HCT116 (cell line): ENCODE measurements at regions not wholly inside any gene's neighbourhood (a gene's known extent, or its start where the extent isn't known, plus 50 kb on each side); places are given as distances from the start of the nearest gene placed in this dataset.

Experiments
- ATAC-seq: fragments of 200-7000 bp; cut with Tn5 transposase; 2 replicates; pipeline ENCODE4 v1.9.1; 2020; ENCODE audit warnings: mild to moderate bottlenecking, moderate library complexity
- BruUV-seq: library from RNA; stranded (reverse); fragments of 400-500 nt; replicated peaks from 2 replicates; lab custom pipeline; 2021; lab: Mats Ljungman, UMichigan
- CTCF ChIA-PET: fragments of 300-600 bp; sonication (Branson Sonifier 250); formaldehyde crosslinking; loops from one replicate; lab custom pipeline; 2021; ENCODE audit warnings: antibody characterized with exemption; lab: Charles Lee
- POLR2A ChIA-PET: fragments of 300-600, 350-600 bp; sonication (Branson Sonifier 250); formaldehyde crosslinking; loops from one replicate; lab custom pipeline; 2021; ENCODE audit warnings: antibody characterized with exemption; lab: Charles Lee
- RAD21 ChIA-PET, 2 experiments: fragments of 300-600 bp; sonication (Branson Sonifier 250); formaldehyde crosslinking; loops; one replicate each; lab custom pipeline; 2023; ENCODE audit warnings: low total read pairs in 2 of 2; ENCODE audit not compliant: uncharacterized antibody in 2 of 2, unreplicated experiment in 2 of 2, low non-redundant PET in 1 of 2; lab: Charles Lee
- DNase-seq: peaks from one replicate; pipeline ENCODE4 v3.0.0-alpha.2; 2010; ENCODE audit warnings: low read depth, low spot score
- H2AFZ ChIP-seq: fragments of 200-600 bp; shearing (Covaris generic), sonication (generic); 2 replicates; pipeline ENCODE4 v1.6.1; 2017; ENCODE audit warnings: low read depth, mixed run types, mixed read lengths, antibody characterized with exemption, low read length; ENCODE audit not compliant: poor library complexity, severe bottlenecking
- H3K27ac ChIP-seq: 2 replicates; pipeline ENCODE4 v1.5.1; 2012; ENCODE audit warnings: low read depth, low read length
- H3K27me3 ChIP-seq: fragments of 200-600 bp; sonication (generic); 2 replicates; pipeline ENCODE4 v1.6.1; 2016; ENCODE audit warnings: mixed run types, low read length, mixed read lengths; ENCODE audit not compliant: insufficient read depth
- H3K36me3 ChIP-seq, 2 experiments: fragments of 200-500 bp in 1 of 2; fragments of 200-600 bp in 1 of 2; sonication (Bioruptor generic) in 1 of 2; sonication (generic) in 1 of 2; 2 replicates each; pipeline versions ENCODE4 v1.5.1 to v1.6.1; 2014 to 2016; ENCODE audit warnings: low read length in 2 of 2, inconsistent platforms in 1 of 2, mixed read lengths in 1 of 2, mixed run types in 1 of 2; ENCODE audit not compliant: insufficient read depth in 2 of 2, control insufficient read depth in 1 of 2
- H3K4me1 ChIP-seq, 2 experiments: fragments of 200-600 bp in 1 of 2; sonication (generic) in 1 of 2; 2 replicates each; pipeline versions ENCODE4 v1.5.1 to v1.6.1; 2012 to 2017; ENCODE audit warnings: low read length in 2 of 2, inconsistent platforms in 1 of 2, mild to moderate bottlenecking in 1 of 2, mixed read lengths in 1 of 2, mixed run types in 1 of 2, moderate library complexity in 1 of 2; ENCODE audit not compliant: insufficient read depth in 2 of 2, control insufficient read depth in 1 of 2
- H3K4me2 ChIP-seq: fragments of 200-600 bp; sonication (generic); 2 replicates; pipeline ENCODE4 v1.6.1; 2017; ENCODE audit warnings: mixed run types, low read length, mixed read lengths
- H3K4me3 ChIP-seq, 2 experiments: fragments of 200-600 bp in 1 of 2; sonication (generic) in 1 of 2; replicated peaks in 1 of 2; 2 replicates each; pipeline ENCODE4 v1.5.1; 2011 to 2016; ENCODE audit warnings: low read length in 2 of 2, control low read depth in 1 of 2, low read depth in 1 of 2, mild to moderate bottlenecking in 1 of 2, mixed read lengths in 1 of 2, mixed run types in 1 of 2
- H3K79me2 ChIP-seq: fragments of 200-600 bp; sonication (generic); 2 replicates; pipeline ENCODE4 v1.6.1; 2017; ENCODE audit warnings: mild to moderate bottlenecking, mixed run types, low read length, moderate library complexity, mixed read lengths; ENCODE audit not compliant: insufficient read depth
- H3K9ac ChIP-seq: fragments of 200-600 bp; sonication (generic); 2 replicates; pipeline ENCODE4 v1.6.1; 2016; ENCODE audit warnings: low read length, mixed read lengths
- H3K9me2 ChIP-seq: fragments of 200-600 bp; sonication (generic), shearing (Covaris generic); 2 replicates; pipeline ENCODE4 v1.6.1; 2017; ENCODE audit warnings: mixed run types, mild to moderate bottlenecking, moderate library complexity; ENCODE audit not compliant: insufficient read depth
- H3K9me3 ChIP-seq, 2 experiments: fragments of 200-500 bp in 1 of 2; fragments of 200-600 bp in 1 of 2; sonication (Bioruptor generic) in 1 of 2; sonication (generic) in 1 of 2; 2 replicates each; pipeline ENCODE4 v1.6.1; 2014 to 2017; ENCODE audit warnings: low read length in 2 of 2, mixed read lengths in 2 of 2, inconsistent platforms in 1 of 2, low read depth in 1 of 2, mild to moderate bottlenecking in 1 of 2, mixed run types in 1 of 2, moderate library complexity in 1 of 2; ENCODE audit not compliant: control insufficient read depth in 1 of 2, insufficient read depth in 1 of 2
- H4K20me1 ChIP-seq: fragments of 200-600 bp; sonication (generic), shearing (Covaris generic); 2 replicates; pipeline ENCODE4 v1.6.1; 2017; ENCODE audit warnings: mixed run types, mild to moderate bottlenecking, moderate library complexity; ENCODE audit not compliant: insufficient read depth
- CEBPB ChIP-seq: IDR thresholded peaks from 2 replicates; pipeline ENCODE4 v1.6.1; 2012; ENCODE audit warnings: low read depth
- EZH2 ChIP-seq: fragments of 200-600 bp; sonication (generic); IDR thresholded peaks from 2 replicates; pipeline ENCODE4 v1.6.1; 2017; ENCODE audit warnings: antibody characterized with exemption, mixed run types
- EZH2phosphoT487 ChIP-seq: fragments of 200-600 bp; IDR thresholded peaks from 2 replicates; pipeline ENCODE4 v1.6.1; 2018; ENCODE audit warnings: antibody characterized with exemption, borderline replicate concordance
- JUND ChIP-seq: IDR thresholded peaks from 2 replicates; pipeline ENCODE4 v1.6.1; 2012
- POLR2AphosphoS5 ChIP-seq: IDR thresholded peaks from 2 replicates; pipeline ENCODE4 v1.6.1; 2011; ENCODE audit warnings: mild to moderate bottlenecking, low read depth, low read length, moderate library complexity
- RAD21 ChIP-seq: IDR thresholded peaks from 2 replicates; pipeline ENCODE4 v1.6.1; 2012; ENCODE audit warnings: low read depth, mild to moderate bottlenecking
- SIN3A ChIP-seq: IDR thresholded peaks from 2 replicates; pipeline ENCODE4 v1.6.1; 2012; ENCODE audit warnings: low read depth
- YY1 ChIP-seq: IDR thresholded peaks from 2 replicates; pipeline ENCODE4 v1.6.1; 2011; ENCODE audit warnings: low read length, low read depth, moderate library complexity, mild to moderate bottlenecking; ENCODE audit not compliant: insufficient replicate concordance; ENCODE audit errors: extremely low read depth
- intact Hi-C: fragments of 100-400 bp; cut with micrococcal nuclease; formaldehyde crosslinking; loops from 2 replicates; pipeline ENCODE4 v1.10.0; 2022
- TF ChIP-seq, protein P1 (sequence below): IDR thresholded peaks from 2 replicates; pipeline ENCODE4 v1.6.1; 2012
- TF ChIP-seq, protein P2 (sequence below), 3 experiments: fragments of 200-600 bp in 1 of 3; sonication (generic) in 1 of 3; IDR thresholded peaks in 2 of 3; conservative IDR thresholded peaks in 1 of 3; 2 replicates each; pipeline ENCODE4 v1.5.1; 2012 to 2017; ENCODE audit warnings: low read depth in 2 of 3, low read length in 2 of 3, antibody characterized with exemption in 1 of 3, borderline replicate concordance in 1 of 3, control low read depth in 1 of 3, mild to moderate bottlenecking in 1 of 3, mixed read lengths in 1 of 3, mixed run types in 1 of 3, moderate library complexity in 1 of 3; ENCODE audit not compliant: insufficient read depth in 1 of 3

DNA sequence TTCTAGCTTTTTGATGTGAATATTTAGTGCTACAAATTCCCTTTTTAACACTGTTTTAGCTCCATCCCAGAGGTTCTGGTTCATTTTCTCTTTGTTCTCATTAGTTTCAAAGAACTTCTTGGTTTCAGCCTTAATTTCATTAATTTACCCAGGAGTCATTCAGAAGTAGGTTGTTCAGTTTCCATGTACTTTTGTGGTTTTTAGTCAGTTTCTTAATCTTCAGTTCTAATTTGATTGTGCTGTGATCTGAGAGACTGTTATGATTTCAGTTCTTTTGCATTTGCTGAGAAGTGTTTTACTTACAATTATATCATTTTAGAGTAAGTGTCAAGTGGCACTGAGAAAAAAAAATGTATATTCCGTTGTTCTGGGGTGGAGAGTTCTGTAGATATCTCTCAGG is 240.1 kb upstream of the RASA1 start:
- no peaks in the 10 kb centered on the region for H3K9me2 ChIP-seq
- H3K4me2 ChIP-seq: no peak overlapping the region
- ChIA-PET RAD21 (no interaction called here), CTCF (no interaction called here), POLR2A (no interaction called here)
- TF ChIP-seq SIN3A (no peak), POLR2AphosphoS5 (no peak), RAD21 (no peak), EZH2phosphoT487 (no peak), CEBPB (no peak), EZH2 (no peak)
- TF ChIP-seq, protein P1, sequence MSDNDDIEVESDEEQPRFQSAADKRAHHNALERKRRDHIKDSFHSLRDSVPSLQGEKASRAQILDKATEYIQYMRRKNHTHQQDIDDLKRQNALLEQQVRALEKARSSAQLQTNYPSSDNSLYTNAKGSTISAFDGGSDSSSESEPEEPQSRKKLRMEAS: no peak
- TF ChIP-seq, protein P2, sequence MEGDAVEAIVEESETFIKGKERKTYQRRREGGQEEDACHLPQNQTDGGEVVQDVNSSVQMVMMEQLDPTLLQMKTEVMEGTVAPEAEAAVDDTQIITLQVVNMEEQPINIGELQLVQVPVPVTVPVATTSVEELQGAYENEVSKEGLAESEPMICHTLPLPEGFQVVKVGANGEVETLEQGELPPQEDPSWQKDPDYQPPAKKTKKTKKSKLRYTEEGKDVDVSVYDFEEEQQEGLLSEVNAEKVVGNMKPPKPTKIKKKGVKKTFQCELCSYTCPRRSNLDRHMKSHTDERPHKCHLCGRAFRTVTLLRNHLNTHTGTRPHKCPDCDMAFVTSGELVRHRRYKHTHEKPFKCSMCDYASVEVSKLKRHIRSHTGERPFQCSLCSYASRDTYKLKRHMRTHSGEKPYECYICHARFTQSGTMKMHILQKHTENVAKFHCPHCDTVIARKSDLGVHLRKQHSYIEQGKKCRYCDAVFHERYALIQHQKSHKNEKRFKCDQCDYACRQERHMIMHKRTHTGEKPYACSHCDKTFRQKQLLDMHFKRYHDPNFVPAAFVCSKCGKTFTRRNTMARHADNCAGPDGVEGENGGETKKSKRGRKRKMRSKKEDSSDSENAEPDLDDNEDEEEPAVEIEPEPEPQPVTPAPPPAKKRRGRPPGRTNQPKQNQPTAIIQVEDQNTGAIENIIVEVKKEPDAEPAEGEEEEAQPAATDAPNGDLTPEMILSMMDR (IDR thresholded peaks at IDR 0.05 in 2 of 3, conservative IDR thresholded peaks at IDR 0.05 in 1 of 3; ENCODE audit: borderline replicate concordance in 1 of 3, insufficient read depth in 1 of 3, low read depth in 2 of 3, low read length in 2 of 3): no peak
- intact Hi-C loops: no loop called here
- no peaks in the 10 kb centered on the region for H4K20me1 ChIP-seq
- no peak for ATAC-seq
- H3K27ac ChIP-seq: no peak overlapping the region
- no peaks in the 10 kb centered on the region for H3K27me3 ChIP-seq
- no peak overlapping the region for H3K4me3 ChIP-seq
- H3K36me3 ChIP-seq: no peaks in the 10 kb centered on the region
- H2AFZ ChIP-seq: no peak overlapping the region
- H3K4me1 ChIP-seq: no peaks in the 10 kb centered on the region
- no peak overlapping the region for H3K9ac ChIP-seq
- DNase-seq: no peak
- H3K79me2 ChIP-seq: no peaks in the 10 kb centered on the region
- no TSS peak for BruUV-seq
- H3K9me3 ChIP-seq: no peaks in the 10 kb centered on the region

DNA sequence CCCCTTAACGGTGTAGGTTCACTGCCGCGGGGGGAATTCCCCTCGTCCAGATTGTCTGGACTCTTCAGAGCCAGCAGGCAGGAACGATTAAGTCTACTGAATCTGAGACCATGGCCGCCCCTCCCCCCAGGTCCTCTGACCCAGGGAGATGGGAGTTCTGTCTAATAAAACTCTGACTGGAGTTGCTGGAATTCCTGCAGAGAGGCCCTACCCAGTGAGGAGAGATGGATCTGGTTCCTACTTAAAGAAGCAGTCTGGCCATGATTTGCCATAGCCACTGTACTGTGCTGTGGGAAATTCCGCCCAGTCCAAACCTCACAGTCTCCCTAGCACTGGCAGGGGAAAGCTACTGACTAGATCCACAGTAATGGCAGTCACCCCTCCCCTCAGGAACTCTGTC is 237.7 kb upstream of the RASA1 start:
- POLR2A ChIA-PET: no interaction called here
- Histone ChIP-seq H3K4me1 (no peaks in the 10 kb centered on the region), H3K4me3 (no peak overlapping the region), H2AFZ (no peak overlapping the region), H3K36me3 (no peaks in the 10 kb centered on the region), H3K9me2 (no peaks in the 10 kb centered on the region), H4K20me1 (no peaks in the 10 kb centered on the region), H3K79me2 (no peaks in the 10 kb centered on the region), H3K27me3 (no peaks in the 10 kb centered on the region), H3K9me3 (no peaks in the 10 kb centered on the region), H3K27ac (no peak overlapping the region), H3K9ac (no peak overlapping the region), H3K4me2 (no peak overlapping the region)
- RAD21 ChIA-PET: no interaction called here
- TF ChIP-seq YY1 (no peak), RAD21 (no peak), JUND (no peak)
- BruUV-seq: no TSS peak
- DNase-seq (no peak), ATAC-seq (no peak)
- CTCF ChIA-PET: no interaction called here
- intact Hi-C loops: no loop called here
